Activated CD4-positive, alpha-beta T cell treated with anti-CD3 and anti-CD28 coated beads, Interleukin-2, amount 50 U/mL, for 24 hours (primary cell): ENCODE measurements at regions not wholly inside any gene's neighbourhood (a gene's known extent, or its start where the extent isn't known, plus 50 kb on each side); places are given as distances from the start of the nearest gene placed in this dataset.
"Not testable (repeated sequence)": the region's sequence is repeated elsewhere in the genome, so short reads cannot be mapped to it uniquely, and the experiment has no call there.

ENCODE experiments used
- DNase-seq, 2 donors: peaks; one replicate each; pipeline ENCODE4 v3.0.0-alpha.2; 2020; ENCODE audit warnings: low read depth in 1 of 2, low spot score in 1 of 2

DNA sequence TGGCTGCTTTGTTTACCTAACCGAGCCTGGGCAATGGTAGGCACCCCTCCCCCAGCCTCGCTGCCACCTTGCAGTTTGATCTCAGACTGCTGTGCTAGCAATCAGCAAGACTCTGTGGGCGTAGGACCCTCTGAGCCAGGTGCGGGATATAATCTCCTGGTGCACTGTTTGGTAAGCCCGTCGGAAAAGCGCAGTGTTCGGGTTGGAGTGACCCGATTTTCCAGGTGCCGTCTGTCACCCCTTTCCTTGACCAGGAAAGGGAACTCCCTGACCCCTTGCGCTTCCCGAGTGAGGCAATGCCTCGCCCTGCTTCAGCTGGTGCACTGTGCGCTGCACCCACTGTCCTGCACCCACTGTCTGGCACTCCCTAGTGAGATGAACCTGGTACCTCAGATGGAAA, 482.2 kb upstream of the SMC2 start:
- DNase-seq = not testable (repeated sequence)

DNA sequence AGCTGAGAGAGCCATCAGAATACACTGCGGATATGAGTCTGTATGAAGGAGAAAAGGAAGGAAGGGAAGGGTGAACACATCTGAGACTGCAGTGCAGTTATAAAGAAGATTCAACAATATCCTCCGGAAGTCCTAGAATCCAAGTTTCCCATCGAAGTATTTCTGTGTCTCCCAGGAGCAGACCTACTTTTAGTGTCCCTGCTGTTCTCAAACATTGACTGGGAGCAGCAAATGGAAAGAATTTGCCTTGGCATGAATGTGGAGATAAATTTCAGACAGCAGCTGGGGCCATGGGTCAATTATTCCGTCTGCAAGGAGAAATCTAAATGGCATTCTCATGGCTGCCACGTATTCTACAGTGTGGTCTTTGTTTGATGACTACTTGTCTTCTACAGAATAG, 478.1 kb upstream of the SMC2 start:
- no peak for DNase-seq

GRCh38 chr9:103617046-103617445, 477.1 kb upstream of the SMC2 start:
- DNase-seq = no peak

DNA sequence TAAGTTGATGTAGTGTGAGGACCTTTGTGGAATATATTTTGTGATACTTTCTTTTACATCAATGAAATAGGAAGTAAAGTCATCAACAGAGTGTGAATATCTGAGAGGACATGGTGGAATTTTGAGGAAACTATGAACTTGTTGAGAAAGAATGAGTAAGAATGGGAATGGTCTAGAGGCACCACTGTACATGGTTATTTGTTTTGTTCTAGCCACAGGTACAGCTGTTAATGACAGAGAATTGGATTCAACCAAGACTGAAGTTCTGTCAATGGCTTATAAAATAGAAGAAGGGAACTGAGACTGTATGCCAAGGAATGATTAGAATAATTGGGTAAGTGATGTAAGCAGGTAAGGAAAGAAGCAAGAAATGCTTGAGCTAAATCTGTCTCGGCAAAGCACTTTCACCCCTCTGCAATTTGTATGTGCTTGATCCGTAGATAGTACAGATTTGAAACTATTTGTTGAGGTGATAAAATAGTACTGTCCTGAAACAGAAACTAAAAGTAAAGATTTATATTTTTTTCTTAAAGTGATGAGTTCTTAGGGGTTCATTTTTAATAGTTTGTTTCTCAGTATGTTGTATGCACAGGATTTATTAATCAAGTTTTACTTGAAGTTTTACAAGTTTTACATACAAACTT, 468.8 kb upstream of the SMC2 start:
- DNase-seq = no peak

DNA sequence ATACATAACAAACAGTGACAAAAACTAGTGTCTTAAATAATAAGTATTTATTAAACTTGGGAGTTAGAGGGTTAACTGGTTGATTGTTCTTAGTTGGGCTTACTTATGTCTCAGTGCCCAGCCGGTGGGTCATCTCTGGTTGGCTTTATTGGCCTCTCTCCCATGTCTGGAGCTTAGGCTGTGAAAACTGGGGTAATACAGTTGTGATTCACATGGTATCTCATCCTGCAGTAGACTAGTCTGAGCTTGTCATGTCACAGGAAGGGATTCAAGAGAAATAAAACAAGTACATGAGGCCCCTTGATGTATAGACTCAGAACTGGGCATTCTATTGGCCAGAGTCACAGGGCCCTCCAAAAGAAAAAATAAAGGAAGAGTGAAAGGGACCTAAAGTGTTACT, 466.4 kb upstream of the SMC2 start:
- DNase-seq = no peak

- no peak for DNase-seq
Measured at GRCh38 chr9:103649086-103649485, 445.0 kb upstream of the SMC2 start.

DNA sequence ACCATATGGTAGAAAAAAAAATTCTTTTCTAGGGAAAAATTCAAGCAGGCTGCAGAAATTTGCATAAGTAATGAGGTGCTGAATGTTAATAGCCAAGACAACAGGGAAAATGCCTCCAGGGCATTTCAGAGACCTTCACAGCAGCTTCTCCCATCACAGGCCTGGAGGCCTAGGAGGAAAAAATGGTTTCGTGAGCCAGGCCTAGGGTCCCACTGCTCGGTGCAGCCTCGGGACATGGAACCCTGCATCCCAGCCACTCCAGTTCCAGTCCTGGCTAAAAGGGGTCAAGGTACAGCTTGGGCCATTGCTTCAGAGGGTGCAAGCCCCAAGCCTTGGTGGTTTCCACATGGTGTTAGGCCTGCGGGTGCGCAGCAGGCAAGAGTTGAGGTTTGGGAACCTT, 436.0 kb upstream of the SMC2 start:
- no peak for DNase-seq

DNA sequence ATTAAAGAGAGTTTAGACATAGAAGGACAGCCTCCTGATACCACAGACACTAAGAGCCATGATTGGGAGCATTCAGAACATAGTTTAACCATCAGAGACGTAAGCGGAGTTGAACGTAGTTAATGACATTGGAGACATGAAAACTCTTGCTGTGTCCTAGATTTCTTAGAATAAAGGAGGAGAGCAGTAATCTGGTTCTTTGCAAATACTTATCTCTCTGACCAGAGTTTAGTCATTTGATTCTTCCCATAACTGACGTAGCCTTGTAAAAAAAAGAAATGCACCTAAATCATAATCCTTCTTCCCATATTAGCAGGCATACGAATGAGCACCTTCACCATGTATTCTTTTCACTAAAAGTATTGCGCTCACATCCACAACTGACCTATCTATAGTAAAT, 433.3 kb upstream of the SMC2 start:
- no peak for DNase-seq

DNA sequence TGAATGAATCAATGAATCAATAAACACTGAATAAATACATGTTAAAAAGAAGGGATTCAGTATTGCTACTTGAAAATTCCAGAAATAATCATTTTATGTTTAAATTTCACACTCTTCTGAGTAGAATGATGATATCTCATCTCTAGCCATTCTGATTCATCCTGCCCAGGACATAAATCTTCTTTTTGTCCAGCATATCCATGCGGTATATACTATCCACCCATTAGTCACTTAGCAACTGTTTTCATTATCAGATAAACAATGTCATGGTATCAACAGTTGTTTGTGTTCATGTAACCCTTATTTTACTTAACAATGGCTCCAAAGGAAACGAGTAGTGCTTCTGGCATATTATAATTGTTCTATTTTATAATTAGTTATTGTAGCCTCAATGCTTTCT, 432.4 kb upstream of the SMC2 start:
- DNase-seq = no peak

- no peak for DNase-seq
Measured at GRCh38 chr9:103669296-103669695, 424.8 kb upstream of the SMC2 start.

GRCh38 chr9:103674271-103674670, 419.8 kb upstream of the SMC2 start:
- no peak for DNase-seq

- DNase-seq = no peak
Measured at GRCh38 chr9:103680581-103680980, 413.5 kb upstream of the SMC2 start.

DNA sequence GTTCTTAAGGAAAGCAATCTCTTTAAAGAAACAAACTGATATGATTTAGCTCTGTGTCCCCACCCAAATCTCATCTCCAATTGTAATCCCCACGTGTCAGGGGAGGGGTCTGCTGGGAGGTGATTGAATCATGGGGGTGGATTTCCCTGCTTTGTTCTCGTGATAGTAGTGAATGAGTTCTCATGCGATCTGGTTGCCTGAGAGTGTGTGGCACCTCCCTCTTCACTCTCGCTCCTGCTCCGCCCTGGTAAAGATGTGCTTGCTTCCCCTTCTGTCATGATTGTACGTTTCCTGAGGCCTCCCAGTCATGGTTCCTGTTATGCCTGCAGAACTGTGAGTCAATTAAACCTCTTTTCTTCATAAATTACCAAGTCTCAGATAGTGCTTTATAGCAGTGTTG, 412.7 kb upstream of the SMC2 start:
- no peak for DNase-seq

DNA sequence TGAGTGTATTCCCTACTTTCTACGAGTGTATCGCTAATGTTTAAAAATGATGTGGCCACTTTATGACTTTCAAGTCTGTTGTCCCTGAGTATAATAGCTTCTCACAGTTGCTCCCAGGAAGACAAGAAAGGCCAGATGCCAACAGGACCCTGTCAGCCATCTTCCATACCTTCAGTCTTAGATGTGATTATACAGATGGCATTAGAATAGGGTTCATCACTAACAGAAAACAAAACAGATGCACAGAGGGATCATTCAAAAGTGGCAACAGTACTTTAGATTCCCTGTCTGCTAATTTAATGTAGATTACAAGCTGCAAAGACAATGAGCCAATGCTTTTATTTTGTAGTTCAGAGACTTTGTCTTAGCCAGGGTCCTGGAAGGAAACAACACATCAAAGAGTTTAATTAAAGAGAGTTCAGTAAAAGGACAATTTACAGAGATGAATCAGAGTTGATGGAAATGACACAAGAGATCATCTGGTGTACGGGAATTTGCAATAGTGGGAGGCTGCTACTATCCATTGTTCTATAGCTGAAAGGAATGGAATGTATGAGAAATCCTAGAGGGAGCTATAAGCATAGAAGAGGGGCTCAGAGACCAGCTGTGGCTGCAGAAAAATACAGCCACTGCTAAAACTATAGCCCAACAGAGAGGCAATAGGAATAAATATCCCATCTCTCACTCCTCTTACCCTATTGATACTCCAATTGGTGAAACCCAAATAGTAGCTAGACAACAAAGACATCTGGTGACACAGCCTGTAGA, 393.7 kb upstream of the SMC2 start:
- DNase-seq = no peak

- DNase-seq = no peak
Measured at GRCh38 chr9:103702572-103702971, 391.5 kb upstream of the SMC2 start.

GRCh38 chr9:103707181-103707580, 386.9 kb upstream of the SMC2 start:
- DNase-seq = no peak

- DNase-seq = no peak
Measured at GRCh38 chr9:103709366-103709765, 384.7 kb upstream of the SMC2 start.

DNA sequence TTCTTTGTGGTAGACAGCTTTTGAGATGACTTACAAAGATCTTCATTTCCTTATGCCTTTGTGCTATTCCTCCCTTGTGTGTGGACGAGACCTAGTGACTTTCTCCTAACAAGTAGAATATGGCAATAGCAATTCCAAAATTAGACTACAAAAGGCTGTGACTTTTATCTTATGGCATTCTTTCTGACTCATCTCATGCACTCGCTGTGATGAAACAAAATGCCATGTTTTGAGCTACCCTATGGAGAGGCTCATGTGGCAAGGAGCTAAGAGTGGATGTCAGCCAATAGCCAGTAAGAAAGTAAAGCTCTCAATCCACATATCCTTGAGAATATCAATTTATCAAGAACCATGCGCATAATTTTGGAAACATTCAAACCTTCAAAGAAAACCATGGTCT, 380.5 kb upstream of the SMC2 start:
- DNase-seq = no peak

GRCh38 chr9:103714992-103715391, 379.1 kb upstream of the SMC2 start:
- no peak for DNase-seq

DNA sequence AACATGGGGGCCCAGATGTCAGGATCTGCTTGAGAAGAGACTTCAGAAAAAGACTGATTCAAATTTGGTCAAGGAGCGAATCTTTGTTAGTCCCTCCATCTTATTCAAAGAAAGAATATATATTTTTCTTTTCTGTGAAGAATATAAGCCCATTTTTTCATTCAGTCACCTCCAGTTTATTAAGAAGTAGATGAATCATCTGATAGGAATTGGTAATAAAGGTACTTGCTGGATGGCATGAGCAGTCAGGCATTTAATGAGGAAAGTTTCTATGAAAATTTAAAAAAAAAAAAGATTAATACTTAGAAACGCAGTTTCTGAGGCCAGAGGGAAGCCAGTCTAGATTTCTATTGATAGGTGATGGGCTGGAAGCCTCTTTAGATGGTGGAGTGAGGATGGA, 373.1 kb upstream of the SMC2 start:
- DNase-seq = no peak

DNA sequence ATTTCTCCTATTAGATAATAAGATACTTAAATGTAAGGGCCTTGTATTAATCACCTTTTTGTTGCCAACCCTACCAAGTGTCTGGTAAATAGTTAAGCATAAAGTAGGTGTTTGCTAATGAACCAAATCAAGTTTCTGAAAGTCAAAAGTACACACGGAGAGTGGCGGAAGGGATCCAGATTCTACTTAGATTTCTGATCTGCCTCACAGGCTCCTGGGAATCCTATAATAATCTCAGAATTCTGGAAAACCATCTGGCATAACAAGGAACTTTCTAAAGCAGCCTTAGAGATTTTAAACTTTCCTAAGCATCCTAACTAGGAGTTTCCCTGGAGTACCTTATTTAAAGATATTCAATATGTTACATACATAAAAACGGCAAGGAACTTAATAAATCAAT, 363.2 kb upstream of the SMC2 start:
- no peak for DNase-seq

DNA sequence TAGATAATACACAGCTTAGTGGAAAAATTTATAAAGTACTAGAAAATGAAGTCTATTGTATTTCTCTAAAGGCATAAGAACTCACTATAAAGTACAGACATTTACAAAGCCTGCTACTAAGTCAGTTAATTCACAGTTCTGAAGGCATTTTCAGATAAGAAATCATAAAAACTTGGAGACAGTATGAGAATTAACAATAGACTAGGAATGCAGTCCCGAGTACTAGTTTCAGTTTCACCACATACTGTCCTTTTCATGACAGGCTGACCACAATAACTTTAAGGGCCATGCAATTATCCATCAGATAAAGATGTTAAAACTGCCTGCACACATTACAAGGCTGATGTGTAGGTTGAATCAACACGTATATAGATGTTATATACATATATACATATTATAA, 362.6 kb upstream of the SMC2 start:
- DNase-seq = no peak

DNA sequence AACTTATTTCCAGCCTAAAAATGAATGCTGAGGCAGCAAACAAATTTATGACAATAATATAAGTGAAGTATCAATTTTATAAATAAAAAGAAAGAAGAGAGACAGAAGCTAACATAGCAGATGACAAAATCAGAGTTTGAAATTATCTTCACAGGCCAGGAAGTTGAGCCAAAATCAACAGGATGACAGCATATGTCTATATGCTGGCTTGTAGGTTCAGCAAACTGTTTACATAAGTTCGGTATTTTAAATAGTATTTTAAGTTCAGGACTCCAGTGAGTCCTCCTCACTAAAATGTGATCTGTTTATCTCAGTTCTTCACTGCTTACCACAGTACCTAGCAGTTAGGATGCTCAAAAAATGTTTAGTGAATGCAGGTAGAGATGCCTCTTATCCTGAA, 359.6 kb upstream of the SMC2 start:
- no peak for DNase-seq
